G401.6 (cell line): ENCODE measurements at regions not wholly inside any gene's neighbourhood (a gene's known extent, or its start where the extent isn't known, plus 50 kb on each side); places are given as distances from the start of the nearest gene placed in this dataset.
"Not testable (repeated sequence)": the region's sequence is repeated elsewhere in the genome, so short reads cannot be mapped to it uniquely, and the experiment has no call there.

ENCODE experiments used
- FAIRE-seq: peaks from 2 replicates; lab custom pipeline; 2012; peaks lifted over from hg19 to GRCh38; lab: Jason Lieb, UNC

- no peak for FAIRE-seq
Measured at GRCh38 chr20:51958099-51959065, 156.1 kb upstream of the SALL4 start.

- FAIRE-seq: peak; percentile 60
Measured at GRCh38 chr20:51955756-51956155, 153.4 kb upstream of the SALL4 start.

GRCh38 chr20:51953731-51954340 is 151.5 kb upstream of the SALL4 start:
- FAIRE-seq: no peak

- FAIRE-seq: no peak
Measured at GRCh38 chr20:51950926-51951325, 148.6 kb upstream of the SALL4 start.

GRCh38 chr20:51946586-51946985 is 144.3 kb upstream of the SALL4 start:
- FAIRE-seq: no peak

- no peak for FAIRE-seq
Measured at GRCh38 chr20:51945881-51946280, 143.6 kb upstream of the SALL4 start.

GRCh38 chr20:51945177-51945576 is 142.9 kb upstream of the SALL4 start:
- peak; percentile 85 for FAIRE-seq

- FAIRE-seq: no peak
Measured at GRCh38 chr20:51943761-51944160, 141.4 kb upstream of the SALL4 start.

- FAIRE-seq: not testable (repeated sequence)
Measured at GRCh38 chr20:51943326-51943725, 141.0 kb upstream of the SALL4 start.

- no peak for FAIRE-seq
Measured at GRCh38 chr20:51941503-51941902, 139.2 kb upstream of the SALL4 start.

GRCh38 chr20:51939259-51939585 is 136.9 kb upstream of the SALL4 start:
- no peak for FAIRE-seq

- FAIRE-seq: no peak
Measured at GRCh38 chr20:51938559-51939258, 136.4 kb upstream of the SALL4 start.

- no peak for FAIRE-seq
Measured at GRCh38 chr20:51937779-51938178, 135.5 kb upstream of the SALL4 start.

GRCh38 chr20:51936377-51936776 is 134.1 kb upstream of the SALL4 start:
- no peak for FAIRE-seq

GRCh38 chr20:51935003-51935358 is 132.7 kb upstream of the SALL4 start:
- no peak for FAIRE-seq

- peak; percentile 99 for FAIRE-seq
Measured at GRCh38 chr20:51934301-51935002, 132.1 kb upstream of the SALL4 start.

GRCh38 chr20:51931371-51931781 is 129.1 kb upstream of the SALL4 start:
- no peak for FAIRE-seq

- FAIRE-seq: peak; percentile 99
Measured at GRCh38 chr20:51930775-51931174, 128.5 kb upstream of the SALL4 start.

- no peak for FAIRE-seq
Measured at GRCh38 chr20:51928931-51929330, 126.6 kb upstream of the SALL4 start.

- FAIRE-seq: not testable (repeated sequence)
Measured at GRCh38 chr20:51927970-51928369, 125.6 kb upstream of the SALL4 start.

GRCh38 chr20:51926670-51927305 is 124.5 kb upstream of the SALL4 start:
- FAIRE-seq: no peak

- no peak for FAIRE-seq
Measured at GRCh38 chr20:51924509-51924908, 122.2 kb upstream of the SALL4 start.
